Fibroblast of lung (primary cell): ENCODE measurements at regions not wholly inside any gene's neighbourhood (a gene's known extent, or its start where the extent isn't known, plus 50 kb on each side); places are given as distances from the start of the nearest gene placed in this dataset.

Experiments
- DNase-seq, 2 donors: peaks; one replicate each; pipeline versions ENCODE4 v3.0.0 to v3.0.0-alpha.2; 2010; ENCODE audit warnings: low read depth in 2 of 2
- H2AFZ ChIP-seq: 2 replicates; pipeline ENCODE4 v1.5.1; 2012; ENCODE audit warnings: low read length, control low read depth, inconsistent platforms
- H3K27ac ChIP-seq: 2 replicates; pipeline ENCODE4 v1.5.1; 2011; ENCODE audit warnings: low read length, control low read depth; ENCODE audit not compliant: insufficient read depth
- H3K27me3 ChIP-seq: 2 replicates; pipeline ENCODE4 v1.5.1; 2011; ENCODE audit warnings: mild to moderate bottlenecking, low read length; ENCODE audit not compliant: control insufficient read depth, insufficient read depth
- H3K36me3 ChIP-seq: 2 replicates; pipeline ENCODE4 v1.5.1; 2011; ENCODE audit warnings: low read length; ENCODE audit not compliant: control insufficient read depth, insufficient read depth
- H3K4me1 ChIP-seq: 2 replicates; pipeline ENCODE4 v1.5.1; 2011; ENCODE audit warnings: low read length; ENCODE audit not compliant: control insufficient read depth, insufficient read depth; ENCODE audit errors: extremely low read depth
- H3K4me2 ChIP-seq: 2 replicates; pipeline ENCODE4 v1.5.1; 2011; ENCODE audit warnings: low read length, control low read depth; ENCODE audit not compliant: insufficient read depth; ENCODE audit errors: extremely low read depth
- H3K4me3 ChIP-seq, 4 experiments: fragments of 200-600 bp in 1 of 4; sonication (generic) in 1 of 4; replicated peaks in 1 of 4; 2 replicates each; pipeline ENCODE4 v1.5.1; 2011 to 2016; ENCODE audit warnings: low read length in 4 of 4, low read depth in 3 of 4, mild to moderate bottlenecking in 3 of 4, control low read depth in 2 of 4, inconsistent platforms in 1 of 4, mixed read lengths in 1 of 4; ENCODE audit not compliant: insufficient read depth in 1 of 4; ENCODE audit errors: control extremely low read depth in 1 of 4
- H3K79me2 ChIP-seq: 2 replicates; pipeline ENCODE4 v1.5.1; 2012; ENCODE audit warnings: mild to moderate bottlenecking, low read length, inconsistent platforms; ENCODE audit not compliant: control insufficient read depth, insufficient read depth
- H3K9ac ChIP-seq: 2 replicates; pipeline ENCODE4 v1.5.1; 2011; ENCODE audit warnings: mild to moderate bottlenecking, low read length, control low read depth; ENCODE audit not compliant: insufficient read depth
- H3K9me3 ChIP-seq: 2 replicates; pipeline ENCODE4 v1.5.1; 2012; ENCODE audit warnings: low read depth, low read length; ENCODE audit not compliant: control insufficient read depth, insufficient read depth
- H4K20me1 ChIP-seq: 2 replicates; pipeline ENCODE4 v1.5.1; 2011; ENCODE audit warnings: low read length; ENCODE audit not compliant: control insufficient read depth, insufficient read depth; ENCODE audit errors: extremely low read depth
- EZH2 ChIP-seq: IDR thresholded peaks from 2 replicates; pipeline ENCODE4 v1.5.1; 2012; ENCODE audit warnings: low read length, control low read depth, mild to moderate bottlenecking; ENCODE audit errors: missing control alignments
- TF ChIP-seq, protein P1 (sequence below), 2 donors: IDR thresholded peaks in 1 of 2; conservative IDR thresholded peaks in 1 of 2; 1 replicate in 1 of 2; 2 replicates in 1 of 2; pipeline ENCODE4 v1.5.1; 2011 to 2012; ENCODE audit warnings: low read length in 2 of 2, control low read depth in 1 of 2, inconsistent platforms in 1 of 2, low read depth in 1 of 2, mild to moderate bottlenecking in 1 of 2

DNA sequence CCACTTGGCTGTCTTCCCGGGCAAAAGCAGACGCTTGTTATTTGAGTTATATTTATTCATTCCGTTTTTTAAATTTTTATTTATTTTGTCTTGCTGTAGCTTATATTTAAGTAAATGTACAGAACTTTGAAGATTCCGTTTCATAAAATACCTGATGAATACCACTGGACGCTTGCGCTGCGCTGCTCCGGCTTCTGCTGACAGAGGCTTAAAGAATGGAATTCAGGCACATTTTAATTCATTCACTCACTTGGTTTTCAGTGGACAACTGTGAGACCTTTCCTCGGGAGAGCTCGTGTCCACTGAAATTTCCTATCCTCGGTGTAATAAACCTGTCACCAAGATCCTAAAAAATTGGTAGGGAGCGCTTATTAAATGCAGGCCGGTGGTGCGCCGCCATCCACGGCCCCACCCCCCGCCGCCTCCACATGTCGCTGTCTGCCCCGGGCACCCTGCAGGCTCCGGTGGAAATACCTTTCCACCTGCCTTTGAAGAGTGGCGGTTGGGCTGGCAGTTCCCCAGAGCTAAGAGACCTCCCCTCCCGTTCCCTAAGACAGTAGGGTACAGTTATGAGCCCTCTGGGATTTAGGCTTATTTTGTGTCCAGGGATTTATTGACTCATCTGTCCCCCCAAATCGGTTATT lies 62.5 kb upstream of the UBE2E1 start:
- Histone ChIP-seq H4K20me1 (no peaks in the 10 kb centered on the region), H3K9ac (no peak overlapping the region), H3K4me3 (peak overlapping the region in 1 of 4 experiments; percentile 15), H3K9me3 (no peaks in the 10 kb centered on the region), H2AFZ (no peak overlapping the region), H3K79me2 (no peaks in the 10 kb centered on the region), H3K4me2 (no peak overlapping the region), H3K27me3 (no peaks in the 10 kb centered on the region), H3K36me3 (no peaks in the 10 kb centered on the region), H3K4me1 (no peaks in the 10 kb centered on the region), H3K27ac (no peak overlapping the region)
- TF ChIP-seq, protein P1, sequence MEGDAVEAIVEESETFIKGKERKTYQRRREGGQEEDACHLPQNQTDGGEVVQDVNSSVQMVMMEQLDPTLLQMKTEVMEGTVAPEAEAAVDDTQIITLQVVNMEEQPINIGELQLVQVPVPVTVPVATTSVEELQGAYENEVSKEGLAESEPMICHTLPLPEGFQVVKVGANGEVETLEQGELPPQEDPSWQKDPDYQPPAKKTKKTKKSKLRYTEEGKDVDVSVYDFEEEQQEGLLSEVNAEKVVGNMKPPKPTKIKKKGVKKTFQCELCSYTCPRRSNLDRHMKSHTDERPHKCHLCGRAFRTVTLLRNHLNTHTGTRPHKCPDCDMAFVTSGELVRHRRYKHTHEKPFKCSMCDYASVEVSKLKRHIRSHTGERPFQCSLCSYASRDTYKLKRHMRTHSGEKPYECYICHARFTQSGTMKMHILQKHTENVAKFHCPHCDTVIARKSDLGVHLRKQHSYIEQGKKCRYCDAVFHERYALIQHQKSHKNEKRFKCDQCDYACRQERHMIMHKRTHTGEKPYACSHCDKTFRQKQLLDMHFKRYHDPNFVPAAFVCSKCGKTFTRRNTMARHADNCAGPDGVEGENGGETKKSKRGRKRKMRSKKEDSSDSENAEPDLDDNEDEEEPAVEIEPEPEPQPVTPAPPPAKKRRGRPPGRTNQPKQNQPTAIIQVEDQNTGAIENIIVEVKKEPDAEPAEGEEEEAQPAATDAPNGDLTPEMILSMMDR (conservative IDR thresholded peaks at IDR 0.05 in 1 of 2, IDR thresholded peaks at IDR 0.05 in 1 of 2; ENCODE audit: low read depth in 1 of 2, low read length in 2 of 2), result no peak
- no peak for TF ChIP-seq EZH2
- no peak for DNase-seq

DNA sequence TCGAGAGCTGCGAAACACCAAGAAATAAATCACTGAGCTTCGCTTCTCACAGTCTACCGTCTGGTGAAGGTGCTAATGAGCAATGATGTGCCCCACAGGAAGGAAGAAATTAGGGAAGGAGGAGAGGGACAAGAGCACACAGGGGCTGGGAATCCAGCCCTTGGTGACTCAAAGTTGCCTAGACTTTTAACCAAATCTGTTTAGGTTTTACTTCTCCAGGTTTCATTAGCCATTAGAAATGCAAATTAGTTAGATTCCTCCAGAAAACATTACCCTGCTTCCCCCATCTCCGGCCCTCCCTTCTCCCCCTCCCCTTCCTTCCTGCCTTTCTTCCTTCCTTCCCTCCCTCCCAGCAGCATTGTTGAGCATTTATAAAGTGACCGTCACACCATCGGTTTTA lies 59.3 kb upstream of the UBE2E1 start:
- Histone ChIP-seq H2AFZ (no peak overlapping the region), H3K4me2 (no peak overlapping the region), H3K27me3 (no peaks in the 10 kb centered on the region), H3K4me3 (no peak overlapping the region), H3K9ac (no peak overlapping the region), H3K79me2 (no peaks in the 10 kb centered on the region), H3K27ac (no peak overlapping the region), H4K20me1 (no peaks in the 10 kb centered on the region), H3K9me3 (no peaks in the 10 kb centered on the region), H3K36me3 (no peaks in the 10 kb centered on the region), H3K4me1 (peaks cover 2% of the 10 kb centered on the region)
- no peak for DNase-seq
- TF ChIP-seq EZH2, result no peak
- TF ChIP-seq, protein P1 (conservative IDR thresholded peaks at IDR 0.05 in 1 of 2, IDR thresholded peaks at IDR 0.05 in 1 of 2; ENCODE audit: low read depth in 1 of 2, low read length in 2 of 2), result no peak

DNA sequence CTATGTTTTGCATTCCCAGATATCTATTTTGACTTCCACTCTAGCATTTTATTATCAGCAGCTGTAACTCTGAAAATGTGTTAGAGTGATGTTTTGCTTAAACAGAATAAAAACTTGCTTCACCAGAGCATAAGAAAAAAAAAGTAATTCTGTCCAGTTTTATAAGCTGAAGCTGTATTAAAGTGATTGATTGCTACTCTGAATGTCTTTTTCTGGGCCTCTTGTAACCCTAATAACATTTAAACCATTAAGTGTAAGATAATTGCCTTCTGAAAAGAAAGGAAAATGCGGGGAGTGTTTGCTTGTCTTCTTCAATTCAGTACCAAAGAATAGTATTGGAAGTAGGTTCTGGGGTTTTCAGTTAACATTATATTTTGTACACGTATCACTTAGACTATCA lies 57.9 kb upstream of the UBE2E1 start:
- H3K27ac ChIP-seq, result no peak overlapping the region
- no peak overlapping the region for H3K4me3 ChIP-seq
- no peaks in the 10 kb centered on the region for H3K36me3 ChIP-seq
- H2AFZ ChIP-seq, result no peak overlapping the region
- no peak for DNase-seq
- no peak overlapping the region for H3K4me2 ChIP-seq
- no peak for TF ChIP-seq EZH2
- TF ChIP-seq, protein P1 (conservative IDR thresholded peaks at IDR 0.05 in 1 of 2, IDR thresholded peaks at IDR 0.05 in 1 of 2; ENCODE audit: low read depth in 1 of 2, low read length in 2 of 2), result no peak
- no peaks in the 10 kb centered on the region for H3K27me3 ChIP-seq
- no peak overlapping the region for H3K9ac ChIP-seq
- no peaks in the 10 kb centered on the region for H3K79me2 ChIP-seq
- no peaks in the 10 kb centered on the region for H3K9me3 ChIP-seq
- no peaks in the 10 kb centered on the region for H4K20me1 ChIP-seq
- peaks cover 2% of the 10 kb centered on the region for H3K4me1 ChIP-seq
